Keratinocyte (primary cell): ENCODE measurements at regions not wholly inside any gene's neighbourhood (a gene's known extent, or its start where the extent isn't known, plus 50 kb on each side); places are given as distances from the start of the nearest gene placed in this dataset.

Experiments used
- EZH2 ChIP-seq: IDR thresholded peaks from one replicate; pipeline ENCODE4 v1.6.1; 2012; ENCODE audit warnings: inconsistent platforms, mild to moderate bottlenecking, low read length, moderate library complexity
- TF ChIP-seq, protein P1 (sequence below), 3 experiments: IDR thresholded peaks in 1 of 3; conservative IDR thresholded peaks in 1 of 3; optimal IDR thresholded peaks in 1 of 3; 2 replicates in 2 of 3; 3 replicates in 1 of 3; pipeline versions ENCODE3 to v1.5.1; 2011; ENCODE audit warnings: low read length in 3 of 3, mild to moderate bottlenecking in 3 of 3, moderate library complexity in 2 of 3, control low read depth in 1 of 3, inconsistent platforms in 1 of 3; ENCODE audit not compliant: insufficient read depth in 2 of 3; ENCODE audit errors: extremely low read depth in 1 of 3

DNA sequence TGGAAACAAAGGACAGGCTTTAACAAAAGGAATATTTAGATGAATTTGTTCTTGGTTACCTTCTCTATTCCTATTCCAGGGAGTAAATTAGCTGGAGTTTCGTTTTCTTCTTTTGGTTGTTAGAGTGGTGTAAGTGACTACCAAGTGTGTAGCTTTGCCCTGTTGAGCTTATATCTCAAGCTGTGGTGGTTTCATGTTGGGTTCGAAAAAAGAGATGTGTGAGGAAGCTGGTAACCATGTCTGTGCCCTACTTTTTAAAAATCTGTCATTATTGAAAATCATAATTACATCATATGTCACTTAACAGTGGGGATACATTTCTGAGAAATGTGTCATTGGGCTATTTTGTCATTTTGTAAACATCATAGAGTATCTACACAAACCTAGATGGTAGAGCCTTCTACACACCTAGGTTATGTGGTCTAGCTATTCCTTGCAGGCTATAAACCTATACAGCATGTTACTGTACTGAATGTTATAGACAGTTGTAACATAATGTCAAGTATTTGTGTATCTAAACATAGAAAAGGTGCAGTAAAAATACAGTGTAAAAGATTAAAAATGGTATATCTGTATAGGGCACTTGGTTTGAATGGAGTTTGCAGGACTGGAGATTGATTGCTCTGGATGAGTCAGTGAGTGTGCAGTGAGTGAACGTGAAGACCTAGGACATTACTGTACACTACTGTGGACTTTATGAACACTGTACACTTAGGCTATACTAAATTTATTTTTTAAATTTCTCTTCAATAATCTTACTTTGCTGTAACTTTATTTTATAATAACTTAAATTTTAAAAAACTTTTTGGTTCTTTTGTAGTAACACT lies 90.4 kb downstream of the SEPTIN7 start:
- TF ChIP-seq, protein P1, sequence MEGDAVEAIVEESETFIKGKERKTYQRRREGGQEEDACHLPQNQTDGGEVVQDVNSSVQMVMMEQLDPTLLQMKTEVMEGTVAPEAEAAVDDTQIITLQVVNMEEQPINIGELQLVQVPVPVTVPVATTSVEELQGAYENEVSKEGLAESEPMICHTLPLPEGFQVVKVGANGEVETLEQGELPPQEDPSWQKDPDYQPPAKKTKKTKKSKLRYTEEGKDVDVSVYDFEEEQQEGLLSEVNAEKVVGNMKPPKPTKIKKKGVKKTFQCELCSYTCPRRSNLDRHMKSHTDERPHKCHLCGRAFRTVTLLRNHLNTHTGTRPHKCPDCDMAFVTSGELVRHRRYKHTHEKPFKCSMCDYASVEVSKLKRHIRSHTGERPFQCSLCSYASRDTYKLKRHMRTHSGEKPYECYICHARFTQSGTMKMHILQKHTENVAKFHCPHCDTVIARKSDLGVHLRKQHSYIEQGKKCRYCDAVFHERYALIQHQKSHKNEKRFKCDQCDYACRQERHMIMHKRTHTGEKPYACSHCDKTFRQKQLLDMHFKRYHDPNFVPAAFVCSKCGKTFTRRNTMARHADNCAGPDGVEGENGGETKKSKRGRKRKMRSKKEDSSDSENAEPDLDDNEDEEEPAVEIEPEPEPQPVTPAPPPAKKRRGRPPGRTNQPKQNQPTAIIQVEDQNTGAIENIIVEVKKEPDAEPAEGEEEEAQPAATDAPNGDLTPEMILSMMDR (optimal IDR thresholded peaks at IDR 0.05 in 1 of 3, IDR thresholded peaks at IDR 0.05 in 1 of 3, conservative IDR thresholded peaks at IDR 0.05 in 1 of 3; ENCODE audit: extremely low read depth in 1 of 3, insufficient read depth in 2 of 3, low read length in 3 of 3) = no peak
- no peak for TF ChIP-seq EZH2
